ENCODE measurements at regions not wholly inside any gene's neighbourhood (a gene's known extent, or its start where the extent isn't known, plus 50 kb on each side); places are given as distances from the start of the nearest gene placed in this dataset.

GRCh38 chr11:109275931-109276330, 146.1 kb upstream of the C11orf87 start:
- no peak for TF ChIP-seq TEAD2 (tag; IDR thresholded peaks at IDR 0.05)
- no peak for TF ChIP-seq NR2C2 (CRISPR knock-in tag; IDR thresholded peaks at IDR 0.05)
- TF ChIP-seq NR2C2 (tag; IDR thresholded peaks at IDR 0.05), result no peak
- no peak for TF ChIP-seq ZNF24 (IDR thresholded peaks at IDR 0.05)
- TF ChIP-seq CTCF (IDR thresholded peaks at IDR 0.05 in 2 of 3, conservative IDR thresholded peaks at IDR 0.05 in 1 of 3; ENCODE audit: insufficient read depth in 2 of 3, low read depth in 1 of 3, low read length in 3 of 3), result no peak
